PC-9 (cell line): ENCODE measurements at regions not wholly inside any gene's neighbourhood (a gene's known extent, or its start where the extent isn't known, plus 50 kb on each side); places are given as distances from the start of the nearest gene placed in this dataset.

ENCODE experiments used
- CTCF ChIP-seq: fragments of 200-600 bp; sonication (generic); conservative IDR thresholded peaks from 2 replicates; pipeline ENCODE4 v1.6.1; 2017; ENCODE audit warnings: mixed run types, antibody characterized with exemption, mild to moderate bottlenecking, moderate library complexity
- EZH2 ChIP-seq: fragments of 200-600 bp; sonication (generic); IDR thresholded peaks from 2 replicates; pipeline ENCODE4 v1.8.0; 2017; ENCODE audit warnings: antibody characterized with exemption, low read depth

- no peak for TF ChIP-seq CTCF
- no peak for TF ChIP-seq EZH2
Measured at GRCh38 chr5:106363578-106363977, 1307.2 kb downstream of the EFNA5 start.
